Neutrophil (primary cell): ENCODE measurements at regions not wholly inside any gene's neighbourhood (a gene's known extent, or its start where the extent isn't known, plus 50 kb on each side); places are given as distances from the start of the nearest gene placed in this dataset.

Experiments
- H3K27ac ChIP-seq: fragments of 200-600 bp; sonication (generic); 2 replicates; pipeline ENCODE4 v1.5.1; 2016; ENCODE audit warnings: mild to moderate bottlenecking, moderate library complexity
- H3K27me3 ChIP-seq: fragments of 200-600 bp; sonication (generic); 2 replicates; pipeline ENCODE4 v1.6.0; 2016; ENCODE audit warnings: mild to moderate bottlenecking
- H3K36me3 ChIP-seq: fragments of 200-600 bp; sonication (generic); 2 replicates; pipeline ENCODE4 v1.5.1; 2017
- H3K4me1 ChIP-seq, 2 experiments: fragments of 200-600 bp in 1 of 2; sonication (generic) in 1 of 2; 1 replicate in 1 of 2; 2 replicates in 1 of 2; pipeline versions ENCODE4 v1.5.1 to v1.6.1; 2013 to 2016; ENCODE audit warnings: low read depth in 1 of 2, low read length in 1 of 2, mild to moderate bottlenecking in 1 of 2, moderate library complexity in 1 of 2; ENCODE audit not compliant: control insufficient read depth in 1 of 2, insufficient read depth in 1 of 2
- H3K4me3 ChIP-seq, 2 experiments: fragments of 200-600 bp in 1 of 2; sonication (generic) in 1 of 2; 1 replicate in 1 of 2; 2 replicates in 1 of 2; pipeline ENCODE4 v1.5.1; 2013 to 2016; ENCODE audit warnings: low read depth in 1 of 2, low read length in 1 of 2, mild to moderate bottlenecking in 1 of 2, moderate library complexity in 1 of 2
- H3K9me3 ChIP-seq: fragments of 200-600 bp; sonication (generic); 2 replicates; pipeline ENCODE4 v1.5.1; 2016
- TF ChIP-seq, protein P1 (sequence below): fragments of 200-600 bp; sonication (generic); IDR thresholded peaks from 2 replicates; pipeline ENCODE4 v1.5.1; 2016; ENCODE audit warnings: antibody characterized with exemption

DNA sequence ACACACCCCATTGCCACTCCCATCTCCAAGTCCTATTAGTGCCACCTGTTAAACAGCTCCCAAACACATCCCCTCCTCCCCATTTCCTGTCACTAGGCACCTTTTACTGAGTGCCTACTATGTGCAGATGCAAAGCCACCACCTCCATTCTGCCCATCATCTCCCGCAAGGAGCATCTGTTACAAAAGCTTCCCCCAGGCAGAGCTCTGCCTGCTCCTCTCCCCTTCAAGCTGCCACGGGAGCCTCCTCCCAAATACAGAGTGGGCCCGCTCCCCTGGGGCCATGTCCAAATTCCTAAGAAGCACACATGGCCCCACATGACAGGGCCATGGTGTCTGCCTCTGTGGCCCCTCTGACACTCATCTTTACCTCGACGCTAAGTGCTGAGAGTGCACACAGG lies 149.7 kb downstream of the OAT start:
- no peaks in the 10 kb centered on the region for H3K9me3 ChIP-seq
- no peaks in the 10 kb centered on the region for H3K27me3 ChIP-seq
- H3K4me3 ChIP-seq, result no peak overlapping the region
- no peaks in the 10 kb centered on the region for H3K4me1 ChIP-seq
- TF ChIP-seq, protein P1, sequence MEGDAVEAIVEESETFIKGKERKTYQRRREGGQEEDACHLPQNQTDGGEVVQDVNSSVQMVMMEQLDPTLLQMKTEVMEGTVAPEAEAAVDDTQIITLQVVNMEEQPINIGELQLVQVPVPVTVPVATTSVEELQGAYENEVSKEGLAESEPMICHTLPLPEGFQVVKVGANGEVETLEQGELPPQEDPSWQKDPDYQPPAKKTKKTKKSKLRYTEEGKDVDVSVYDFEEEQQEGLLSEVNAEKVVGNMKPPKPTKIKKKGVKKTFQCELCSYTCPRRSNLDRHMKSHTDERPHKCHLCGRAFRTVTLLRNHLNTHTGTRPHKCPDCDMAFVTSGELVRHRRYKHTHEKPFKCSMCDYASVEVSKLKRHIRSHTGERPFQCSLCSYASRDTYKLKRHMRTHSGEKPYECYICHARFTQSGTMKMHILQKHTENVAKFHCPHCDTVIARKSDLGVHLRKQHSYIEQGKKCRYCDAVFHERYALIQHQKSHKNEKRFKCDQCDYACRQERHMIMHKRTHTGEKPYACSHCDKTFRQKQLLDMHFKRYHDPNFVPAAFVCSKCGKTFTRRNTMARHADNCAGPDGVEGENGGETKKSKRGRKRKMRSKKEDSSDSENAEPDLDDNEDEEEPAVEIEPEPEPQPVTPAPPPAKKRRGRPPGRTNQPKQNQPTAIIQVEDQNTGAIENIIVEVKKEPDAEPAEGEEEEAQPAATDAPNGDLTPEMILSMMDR, result no peak
- H3K27ac ChIP-seq, result no peak overlapping the region
- no peaks in the 10 kb centered on the region for H3K36me3 ChIP-seq

- H3K27me3 ChIP-seq, result no peaks in the 10 kb centered on the region
- TF ChIP-seq, protein P1, result no peak
- H3K4me1 ChIP-seq, result no peaks in the 10 kb centered on the region
- no peaks in the 10 kb centered on the region for H3K36me3 ChIP-seq
- no peak overlapping the region for H3K4me3 ChIP-seq
- H3K27ac ChIP-seq, result no peak overlapping the region
- H3K9me3 ChIP-seq, result no peaks in the 10 kb centered on the region
These were observed 150.7 kb downstream of the OAT start for GRCh38 chr10:124267911-124268549.

DNA sequence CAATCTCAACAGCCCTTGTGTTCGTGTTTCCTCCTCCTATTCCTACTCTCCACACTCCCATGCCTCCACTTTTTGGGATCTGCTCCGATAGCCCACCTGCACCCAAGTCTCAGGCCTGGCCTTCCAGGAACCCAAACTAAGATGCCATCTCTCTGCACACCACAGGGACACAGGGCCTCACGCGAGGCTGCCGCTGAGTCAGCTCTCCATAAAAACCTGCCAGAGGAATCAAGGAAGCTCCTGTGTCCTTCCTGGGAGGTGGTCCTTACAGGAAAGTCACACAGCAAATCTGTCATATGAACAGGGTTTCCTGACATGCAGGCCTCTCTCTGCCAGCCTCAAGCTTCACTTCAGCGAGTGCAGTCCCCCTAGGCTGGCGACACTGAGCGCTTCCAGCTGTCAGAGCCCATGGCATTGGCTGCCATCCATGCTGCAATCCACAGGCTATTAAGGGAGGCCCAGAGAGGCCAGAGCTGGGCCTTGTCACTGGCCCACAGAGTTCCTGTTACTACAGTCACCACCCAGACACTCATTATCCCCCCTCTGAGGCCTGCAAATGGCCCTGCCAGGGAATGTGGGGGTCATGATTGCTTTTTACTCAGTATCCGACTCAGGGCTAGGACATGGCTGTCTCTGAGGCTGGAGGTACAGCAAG lies 151.4 kb downstream of the OAT start:
- no peaks in the 10 kb centered on the region for H3K36me3 ChIP-seq
- no peaks in the 10 kb centered on the region for H3K4me1 ChIP-seq
- H3K27me3 ChIP-seq, result no peaks in the 10 kb centered on the region
- no peaks in the 10 kb centered on the region for H3K9me3 ChIP-seq
- no peak overlapping the region for H3K27ac ChIP-seq
- no peak overlapping the region for H3K4me3 ChIP-seq
- TF ChIP-seq, protein P1, result no peak

DNA sequence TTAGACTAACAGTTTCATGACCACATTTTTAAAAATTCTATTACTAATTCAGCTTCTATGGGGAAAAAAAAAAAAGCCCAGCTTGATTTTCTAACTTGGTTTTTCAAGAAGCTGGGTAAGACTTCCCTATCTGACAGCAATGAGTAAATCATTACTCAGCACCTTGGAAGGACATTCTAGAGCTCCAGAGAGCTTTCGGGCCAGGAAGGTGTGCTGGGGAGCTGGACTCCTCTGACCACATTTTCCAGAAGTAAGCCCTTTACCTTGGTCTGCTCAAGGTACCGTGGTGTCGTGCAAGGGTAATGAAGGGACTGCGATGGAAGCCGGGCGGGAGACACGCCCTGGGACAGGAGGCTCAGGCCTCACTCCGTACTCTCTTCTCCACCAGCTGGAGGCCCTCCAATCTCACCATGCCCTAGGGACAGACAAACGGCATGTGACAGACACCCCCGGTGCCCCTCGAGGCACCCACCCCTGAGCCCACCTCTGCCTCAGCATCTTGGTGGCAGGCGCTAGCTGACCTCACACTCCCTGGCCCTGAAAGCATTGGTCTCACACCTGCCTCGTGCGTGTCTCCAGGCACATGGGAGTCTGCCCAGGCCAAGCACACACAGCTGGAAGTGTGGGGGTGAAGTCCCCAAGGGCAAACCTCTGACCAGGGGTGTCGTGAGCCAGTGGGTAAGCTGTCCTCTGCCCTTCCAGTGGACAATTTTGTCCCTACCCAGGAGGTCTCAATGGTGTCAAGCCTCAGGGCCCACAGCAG lies 152.1 kb downstream of the OAT start:
- no peak overlapping the region for H3K27ac ChIP-seq
- no peaks in the 10 kb centered on the region for H3K27me3 ChIP-seq
- TF ChIP-seq, protein P1, result no peak
- H3K9me3 ChIP-seq, result no peaks in the 10 kb centered on the region
- H3K4me1 ChIP-seq, result no peaks in the 10 kb centered on the region
- no peak overlapping the region for H3K4me3 ChIP-seq
- H3K36me3 ChIP-seq, result no peaks in the 10 kb centered on the region

- Histone ChIP-seq H3K4me3 (no peak overlapping the region), H3K4me1 (no peaks in the 10 kb centered on the region), H3K9me3 (no peaks in the 10 kb centered on the region), H3K36me3 (no peaks in the 10 kb centered on the region), H3K27me3 (no peaks in the 10 kb centered on the region), H3K27ac (no peak overlapping the region)
- TF ChIP-seq, protein P1, result no peak
These were observed 152.8 kb downstream of the OAT start for GRCh38 chr10:124265776-124266467.
